Anterior cingulate cortex (tissue), 58 donors: ENCODE measurements at regions not wholly inside any gene's neighbourhood (a gene's known extent, or its start where the extent isn't known, plus 50 kb on each side); places are given as distances from the start of the nearest gene placed in this dataset.

Source experiments
- DNase-seq, 58 donors: peaks; one replicate each; lab custom pipeline; 2025; lab: John Stamatoyannopoulos, UW

DNA sequence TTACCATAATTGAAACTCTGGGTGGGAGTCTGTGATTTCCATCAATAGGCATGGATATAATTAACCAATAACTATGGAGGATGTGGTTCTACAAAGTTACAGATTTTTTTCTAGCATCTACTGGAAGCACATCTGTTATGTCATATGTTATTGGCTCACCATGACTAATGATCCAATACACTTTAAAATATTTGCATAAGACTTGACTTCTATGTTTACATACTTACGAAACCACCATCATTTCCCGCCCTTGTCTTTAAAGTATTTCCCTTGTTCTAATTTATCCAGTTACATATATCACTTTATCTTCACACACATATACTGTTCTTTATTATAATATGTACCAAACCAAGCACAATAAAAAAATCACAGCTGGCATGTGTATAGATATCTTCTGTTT lies 380.3 kb upstream of the CBLB start:
- no peak for DNase-seq

DNA sequence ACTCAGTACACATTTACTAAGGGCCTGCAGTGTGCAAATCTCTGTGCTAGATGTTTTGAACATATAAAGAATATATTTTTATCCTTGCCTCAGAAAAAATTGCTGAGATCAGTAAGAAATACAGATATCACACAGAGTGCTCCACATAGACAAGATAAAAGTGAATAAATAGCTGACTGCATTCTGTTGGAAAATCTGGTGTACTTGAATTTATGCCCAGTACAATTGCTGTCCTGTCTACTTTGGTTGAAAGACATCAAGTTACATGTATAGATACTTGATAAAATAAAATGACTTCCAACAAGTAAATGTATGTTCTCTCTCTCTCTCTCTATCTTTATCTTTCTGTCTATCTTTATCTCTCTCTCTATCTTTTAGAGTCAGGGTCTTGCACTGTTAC lies 381.2 kb upstream of the CBLB start:
- DNase-seq: no peak

DNA sequence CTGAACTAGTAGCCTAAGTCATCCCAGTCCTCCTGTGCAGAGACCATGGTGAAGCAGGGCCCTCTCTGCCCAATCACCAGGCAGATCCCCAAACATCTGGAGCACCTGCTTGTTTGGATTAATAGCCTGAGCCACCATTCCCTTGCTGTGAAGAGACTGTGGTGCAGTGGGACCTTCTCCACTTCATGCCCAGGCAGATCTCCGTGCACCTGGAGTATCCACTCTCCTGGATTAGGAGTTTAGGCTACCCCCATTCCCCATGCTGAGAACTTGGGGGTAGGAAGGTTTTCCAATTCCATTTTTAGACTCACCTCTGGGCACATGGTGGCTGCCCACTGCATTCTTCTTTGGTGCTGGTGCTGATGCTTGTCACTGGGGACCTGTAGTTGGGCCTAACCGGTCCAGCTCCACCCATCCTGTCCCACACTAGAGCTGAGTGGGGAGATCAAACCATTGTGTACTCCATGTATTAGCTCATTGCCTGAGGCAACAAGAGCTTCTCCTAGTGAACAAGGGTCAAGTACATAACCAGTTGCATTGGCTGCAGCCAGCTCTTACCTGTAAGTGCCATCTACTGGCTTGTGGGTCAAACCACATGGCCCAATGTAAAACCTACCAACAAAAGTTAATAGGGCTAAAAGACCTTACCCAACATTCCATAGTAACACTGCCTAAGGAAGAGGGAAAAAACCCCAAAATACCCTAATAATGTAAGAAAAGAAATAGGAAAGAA lies 382.5 kb upstream of the CBLB start:
- DNase-seq: no peak

DNA sequence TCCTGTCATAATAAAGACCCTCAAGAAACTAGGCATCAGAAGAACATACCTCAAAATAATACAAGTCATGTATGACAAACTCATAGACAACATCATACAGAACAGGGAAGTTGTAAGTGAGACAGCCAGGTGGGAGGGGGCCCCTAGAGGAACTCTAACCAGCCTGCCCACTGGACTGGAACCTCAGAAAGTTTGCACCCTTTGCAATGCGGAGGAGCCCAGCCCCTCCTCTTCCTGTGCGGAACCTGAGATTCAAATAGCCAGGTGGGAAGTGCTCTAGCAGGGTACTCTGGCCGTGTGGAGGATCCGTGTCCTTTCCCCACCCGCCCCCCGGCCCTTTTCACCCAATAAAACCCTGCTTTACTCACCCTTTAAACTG lies 387.0 kb upstream of the CBLB start:
- DNase-seq: no peak

DNA sequence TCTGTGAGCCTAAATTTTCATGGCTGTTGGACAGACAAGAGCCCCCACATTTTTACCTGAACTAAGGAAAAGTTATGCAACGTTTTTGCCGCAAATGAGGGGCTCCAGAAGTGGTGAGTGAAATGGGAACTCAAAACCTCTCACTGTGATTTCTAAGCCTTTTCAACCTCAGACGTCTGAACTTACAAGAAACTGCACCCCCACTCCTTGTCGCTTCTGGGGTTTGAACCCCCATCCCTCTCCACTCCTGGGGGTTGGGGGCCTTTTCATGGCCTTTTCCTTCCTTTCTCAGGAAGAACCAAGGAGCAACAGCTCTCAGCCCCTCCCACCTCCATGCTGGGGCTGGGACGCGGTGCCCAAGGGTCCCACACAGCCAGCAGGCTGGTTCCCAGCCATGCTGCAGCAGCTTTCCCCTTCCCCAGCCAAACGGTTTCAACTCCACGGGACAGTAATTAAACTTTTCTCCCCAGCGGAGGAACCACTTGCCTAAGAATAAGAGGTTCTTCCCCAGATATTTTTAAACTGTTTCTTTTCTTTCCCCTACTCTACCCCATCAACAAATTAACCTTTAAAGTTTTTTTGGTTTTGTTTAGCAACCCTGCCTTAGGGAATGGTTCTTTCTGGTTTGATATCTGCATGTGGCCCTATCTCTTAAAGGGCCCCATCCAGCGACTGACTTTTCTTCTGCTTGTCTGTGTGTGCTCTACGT lies 387.6 kb upstream of the CBLB start:
- no peak for DNase-seq

- DNase-seq: no peak
Measured at GRCh38 chr3:106257172-106257571, 388.4 kb upstream of the CBLB start.

DNA sequence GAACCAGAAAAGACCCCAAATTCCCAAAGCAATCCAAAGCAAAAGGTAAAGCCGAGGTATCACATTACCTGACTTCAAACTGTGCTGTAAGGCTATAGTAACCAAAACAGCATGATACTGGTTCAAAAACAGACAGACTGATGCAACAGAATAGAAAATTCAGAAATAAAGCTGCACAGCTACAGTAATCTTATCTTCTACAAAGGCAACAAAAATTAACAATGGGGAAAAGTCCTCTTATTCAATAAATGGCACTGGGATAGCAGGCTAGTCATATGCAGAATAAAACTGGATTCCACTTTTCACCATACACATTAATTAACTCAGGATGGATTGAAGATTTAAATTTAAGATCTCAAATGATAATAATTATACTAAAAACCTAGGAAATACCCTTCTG lies 392.6 kb upstream of the CBLB start:
- no peak for DNase-seq

GRCh38 chr3:106261915-106262683 lies 393.3 kb upstream of the CBLB start:
- DNase-seq: no peak

GRCh38 chr3:106263011-106263410 lies 394.2 kb upstream of the CBLB start:
- DNase-seq: no peak

DNA sequence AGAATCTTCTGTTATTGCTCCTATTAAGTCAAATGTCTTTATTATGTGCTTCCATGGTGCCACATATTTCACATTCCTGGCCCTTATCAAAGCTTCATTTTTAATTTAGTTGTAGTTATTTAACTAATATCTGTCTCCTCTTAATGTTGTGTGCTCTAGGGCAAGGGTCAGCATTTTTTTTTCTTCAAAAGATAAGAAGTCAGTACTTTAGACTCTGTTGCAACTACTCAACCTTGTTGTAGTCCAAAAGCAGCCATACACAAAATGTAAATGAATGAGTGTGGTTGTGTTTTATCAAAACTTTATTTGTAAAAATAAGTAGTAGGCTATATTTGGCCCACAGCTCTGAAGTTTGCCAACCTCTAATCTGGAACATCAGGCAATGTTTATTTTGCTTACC lies 394.7 kb upstream of the CBLB start:
- no peak for DNase-seq

DNA sequence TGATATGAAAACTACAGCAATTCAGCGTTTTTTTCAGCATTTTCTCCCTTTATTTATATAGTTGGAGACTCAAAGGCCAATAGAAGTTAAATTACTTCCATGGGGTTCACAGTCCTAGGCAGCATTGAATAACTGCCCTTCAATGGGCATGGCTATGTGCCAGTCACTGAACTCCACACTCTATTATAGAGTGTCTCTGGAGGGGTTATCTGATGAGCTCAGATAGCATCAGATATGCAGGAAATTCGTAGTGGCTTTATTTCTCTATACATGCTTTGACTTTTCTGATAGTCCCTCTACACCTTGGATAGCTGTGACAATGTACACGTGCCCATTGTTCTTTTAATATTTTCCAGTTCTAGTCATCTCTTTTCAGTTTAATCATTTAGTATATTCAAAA lies 396.9 kb upstream of the CBLB start:
- no peak for DNase-seq

DNA sequence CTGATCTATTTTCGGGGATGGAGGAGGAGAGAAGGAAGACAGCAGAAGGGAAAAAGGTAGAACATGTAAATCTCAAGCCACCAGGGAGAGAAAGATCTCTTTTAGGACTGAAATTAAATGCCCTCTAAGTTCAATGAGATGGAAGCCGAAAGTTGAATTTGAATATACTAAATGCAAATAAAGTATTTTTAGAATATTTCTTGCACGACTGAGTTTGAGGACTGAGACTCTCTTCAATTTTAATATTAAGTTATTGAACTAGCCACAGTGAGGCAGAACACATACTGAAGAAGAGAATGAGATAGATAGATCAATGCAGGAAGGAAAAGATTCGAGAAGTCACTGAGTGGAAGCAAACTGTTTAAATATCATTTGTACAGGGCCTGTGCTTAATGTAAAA lies 399.9 kb upstream of the CBLB start:
- no peak for DNase-seq

DNA sequence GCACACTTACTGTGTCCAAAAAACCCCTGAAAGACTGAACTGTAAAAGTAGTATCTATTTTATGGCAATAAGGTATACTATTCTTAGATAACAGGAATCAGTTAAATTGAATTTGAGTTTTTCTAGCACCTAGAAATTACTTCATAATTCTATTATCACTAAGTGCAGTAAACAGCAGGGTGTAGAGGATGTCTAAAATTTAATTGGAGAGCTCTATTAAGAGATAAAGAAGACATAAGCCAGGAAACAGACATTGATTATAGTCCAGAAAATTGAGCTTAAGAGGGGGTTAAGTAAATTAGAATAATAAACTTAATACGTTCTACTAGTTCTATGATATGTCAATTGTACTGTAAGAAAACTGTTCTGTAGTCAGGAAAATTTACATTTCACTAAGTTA lies 403.5 kb upstream of the CBLB start:
- no peak for DNase-seq

- no peak for DNase-seq
Measured at GRCh38 chr3:106275592-106275991, 406.8 kb upstream of the CBLB start.

GRCh38 chr3:106276151-106276550 lies 407.3 kb upstream of the CBLB start:
- no peak for DNase-seq

DNA sequence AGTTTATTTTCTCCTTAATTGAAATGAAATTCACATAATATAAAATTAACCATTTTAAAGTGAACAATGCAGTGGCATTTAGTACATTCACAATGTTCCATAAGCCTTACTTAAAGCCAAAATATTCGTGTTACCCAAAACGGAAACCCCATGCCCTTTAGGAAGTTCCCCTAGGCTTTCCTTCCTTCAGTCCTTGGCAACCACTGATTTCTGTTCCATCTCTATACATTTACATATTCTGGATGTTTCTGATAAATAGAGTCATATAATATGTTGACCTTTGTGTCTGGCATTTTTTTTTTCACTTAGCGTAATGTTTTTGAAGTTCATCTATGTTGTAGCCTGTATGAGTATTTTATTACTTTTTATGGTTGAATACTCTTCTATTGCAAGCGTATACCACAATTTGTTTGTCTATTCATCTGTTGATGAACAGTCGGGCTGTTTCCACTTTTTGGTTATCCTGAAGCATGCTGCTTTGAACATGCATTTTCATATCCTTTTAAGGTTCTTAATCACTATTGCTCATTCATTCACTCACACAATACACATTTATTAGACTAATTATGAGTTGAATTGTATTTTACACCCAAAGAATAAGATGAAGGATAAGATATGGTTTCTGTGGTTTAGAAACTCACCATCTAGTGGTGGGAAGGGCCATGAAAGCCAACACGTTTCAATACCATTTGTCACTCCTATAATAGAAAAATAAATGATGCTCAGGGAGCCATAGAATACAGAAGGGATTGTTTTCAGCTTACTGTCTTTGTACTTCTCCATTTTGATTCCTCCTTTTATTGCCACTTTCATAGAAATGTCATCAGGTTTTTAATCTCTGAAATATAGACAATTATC lies 408.2 kb upstream of the CBLB start:
- no peak for DNase-seq

- no peak for DNase-seq
Measured at GRCh38 chr3:106277731-106278130, 408.9 kb upstream of the CBLB start.

DNA sequence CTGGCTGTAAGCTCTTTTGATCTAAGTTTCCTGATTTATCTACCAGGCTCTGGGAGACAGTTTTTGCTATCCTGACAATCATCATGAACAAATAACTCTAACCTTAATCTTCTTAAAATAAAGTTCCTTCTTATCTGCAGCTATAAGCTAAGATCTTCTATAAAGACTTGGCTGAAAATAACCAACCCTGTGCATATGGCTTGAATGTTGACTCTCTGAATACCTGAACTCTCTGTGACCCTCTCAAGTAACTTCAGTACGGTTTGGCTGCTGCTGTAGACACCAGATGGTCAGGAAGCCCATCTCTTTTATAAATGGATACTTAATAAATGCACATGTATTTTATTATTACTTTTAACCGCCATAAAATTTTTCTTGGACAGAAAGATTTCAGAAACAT lies 412.4 kb upstream of the CBLB start:
- no peak for DNase-seq

DNA sequence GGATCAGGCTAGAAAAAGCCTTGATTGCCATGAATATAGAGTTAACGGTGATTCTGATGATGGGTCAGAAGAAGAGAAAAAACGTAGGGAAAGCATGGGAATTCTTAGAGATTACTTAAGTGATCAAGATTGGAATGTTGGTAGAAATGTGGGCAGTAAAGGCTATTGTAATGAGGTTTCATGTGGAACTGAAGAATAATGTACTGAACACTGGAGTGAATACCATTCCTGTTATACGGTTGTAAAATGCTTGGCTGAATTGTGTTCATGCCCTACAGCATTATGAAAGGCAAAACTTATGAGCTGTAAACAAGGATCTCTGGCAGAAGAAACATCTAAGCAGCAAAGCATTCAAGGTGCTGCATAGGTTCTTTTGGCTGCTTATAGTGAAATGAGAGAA lies 414.1 kb upstream of the CBLB start:
- DNase-seq: no peak

DNA sequence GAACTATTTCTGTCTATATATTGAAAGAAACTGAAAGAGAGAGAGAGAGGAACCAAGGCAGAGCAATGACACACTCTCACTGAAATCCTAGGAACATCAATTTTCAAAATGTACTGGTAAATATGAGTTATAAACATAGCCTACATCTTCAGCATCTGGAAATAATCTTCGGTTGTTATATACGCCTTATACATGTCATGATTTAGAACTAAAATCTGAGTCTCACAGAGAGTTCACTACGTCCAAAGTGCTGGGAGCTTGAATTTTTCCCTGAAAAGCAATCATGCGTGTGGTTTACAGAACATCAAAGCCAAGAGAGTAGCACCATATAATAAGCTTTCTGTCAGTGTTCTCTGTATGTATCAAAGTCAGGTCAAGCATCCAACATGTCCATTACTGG lies 420.0 kb upstream of the CBLB start:
- DNase-seq: no peak
